H9 (cell line): ENCODE measurements at regions not wholly inside any gene's neighbourhood (a gene's known extent, or its start where the extent isn't known, plus 50 kb on each side); places are given as distances from the start of the nearest gene placed in this dataset.

Experiments used
- DNase-seq: peaks from one replicate; pipeline ENCODE4 v3.0.0-alpha.2; 2017
- H2AFZ ChIP-seq: one replicate; pipeline ENCODE4 v1.6.1; 2013; ENCODE audit warnings: mild to moderate bottlenecking, low read length, control low read depth, moderate library complexity
- H2AK5ac ChIP-seq: 2 replicates; pipeline ENCODE4 v1.6.1; 2013; ENCODE audit warnings: low read length, control low read depth, mixed read lengths; ENCODE audit not compliant: insufficient read length
- H2BK120ac ChIP-seq: one replicate; pipeline ENCODE4 v1.6.1; 2013; ENCODE audit warnings: low read depth, mild to moderate bottlenecking, low read length, control low read depth, inconsistent platforms; ENCODE audit not compliant: poor library complexity, severe bottlenecking
- H2BK12ac ChIP-seq: 2 replicates; pipeline ENCODE4 v1.6.1; 2013; ENCODE audit warnings: low read length, control low read depth, mixed read lengths, low read depth; ENCODE audit not compliant: insufficient read length
- H2BK15ac ChIP-seq: 2 replicates; pipeline ENCODE4 v1.6.1; 2013; ENCODE audit warnings: low read depth, low read length, control low read depth
- H2BK20ac ChIP-seq: one replicate; pipeline ENCODE4 v1.6.1; 2013; ENCODE audit warnings: low read depth, mild to moderate bottlenecking, low read length, control low read depth, inconsistent platforms; ENCODE audit not compliant: poor library complexity, severe bottlenecking
- H2BK5ac ChIP-seq: 2 replicates; pipeline ENCODE4 v1.6.1; 2013; ENCODE audit warnings: low read length, control low read depth, mixed read lengths; ENCODE audit not compliant: insufficient read length
- H3K14ac ChIP-seq: 2 replicates; pipeline ENCODE4 v1.6.1; 2013; ENCODE audit warnings: low read length, control low read depth; ENCODE audit not compliant: insufficient read depth
- H3K18ac ChIP-seq: 2 replicates; pipeline ENCODE4 v1.6.1; 2013; ENCODE audit warnings: low read depth, mild to moderate bottlenecking, mixed read lengths, low read length, control low read depth; ENCODE audit not compliant: insufficient read length
- H3K23ac ChIP-seq: 2 replicates; pipeline ENCODE4 v1.6.1; 2013; ENCODE audit warnings: low read length, control low read depth, mixed read lengths, low read depth; ENCODE audit not compliant: insufficient read length
- H3K23me2 ChIP-seq: 2 replicates; pipeline ENCODE4 v1.6.1; 2013; ENCODE audit warnings: low read depth, mild to moderate bottlenecking, mixed read lengths, low read length, control low read depth; ENCODE audit not compliant: insufficient read length, poor library complexity, severe bottlenecking
- H3K27ac ChIP-seq: 2 replicates; pipeline ENCODE4 v1.5.1; 2013; ENCODE audit warnings: low read length, control low read depth, mixed read lengths, low read depth; ENCODE audit not compliant: insufficient read length
- H3K27me3 ChIP-seq: 2 replicates; pipeline ENCODE4 v1.6.1; 2013; ENCODE audit warnings: low read length, control low read depth, inconsistent platforms; ENCODE audit not compliant: insufficient read depth
- H3K4ac ChIP-seq: 2 replicates; pipeline ENCODE4 v1.6.1; 2013; ENCODE audit warnings: low read depth, mild to moderate bottlenecking, control low read depth, inconsistent platforms, low read length, moderate library complexity
- H3K4me1 ChIP-seq: 2 replicates; pipeline ENCODE4 v1.6.1; 2013; ENCODE audit warnings: low read length, control low read depth, inconsistent platforms; ENCODE audit not compliant: insufficient read depth
- H3K4me2 ChIP-seq: 2 replicates; pipeline ENCODE4 v1.6.1; 2013; ENCODE audit warnings: low read length, control low read depth, mixed read lengths; ENCODE audit not compliant: insufficient read length, insufficient read depth
- H3K56ac ChIP-seq: 2 replicates; pipeline ENCODE4 v1.6.1; 2013; ENCODE audit warnings: low read depth, mild to moderate bottlenecking, mixed read lengths, low read length, control low read depth; ENCODE audit not compliant: insufficient read length
- H3K79me1 ChIP-seq: 2 replicates; pipeline ENCODE4 v1.6.1; 2013; ENCODE audit warnings: low read depth, mild to moderate bottlenecking, moderate library complexity, low read length, control low read depth, inconsistent platforms; ENCODE audit not compliant: insufficient read depth, poor library complexity, severe bottlenecking
- H3K79me2 ChIP-seq: 2 replicates; pipeline ENCODE4 v1.6.1; 2013; ENCODE audit warnings: low read length, control low read depth, inconsistent platforms; ENCODE audit not compliant: insufficient read depth
- H3K9ac ChIP-seq: 2 replicates; pipeline ENCODE4 v1.6.1; 2013; ENCODE audit warnings: low read length, control low read depth, mixed read lengths; ENCODE audit not compliant: insufficient read length; ENCODE audit errors: extremely low read depth
- H3K9me3 ChIP-seq: one replicate; pipeline ENCODE4 v1.6.1; 2013; ENCODE audit warnings: low read depth, low read length, inconsistent platforms; ENCODE audit not compliant: control insufficient read depth
- H3T11ph ChIP-seq: one replicate; pipeline ENCODE4 v1.6.1; 2013; ENCODE audit warnings: mild to moderate bottlenecking, low read length, control low read depth, inconsistent platforms
- H4K20me1 ChIP-seq: one replicate; pipeline ENCODE4 v1.6.1; 2013; ENCODE audit not compliant: control insufficient read depth, insufficient read length, insufficient read depth
- H4K5ac ChIP-seq: 2 replicates; pipeline ENCODE4 v1.6.1; 2013; ENCODE audit warnings: low read depth, mild to moderate bottlenecking, mixed read lengths, low read length, control low read depth; ENCODE audit not compliant: insufficient read length
- H4K8ac ChIP-seq: replicated peaks from 2 replicates; pipeline ENCODE4 v1.6.1; 2013; ENCODE audit warnings: low read length, control low read depth, mixed read lengths, low read depth; ENCODE audit not compliant: insufficient read length
- H4K91ac ChIP-seq: 2 replicates; pipeline ENCODE4 v1.6.1; 2013; ENCODE audit warnings: low read depth, mild to moderate bottlenecking, moderate library complexity, mixed read lengths, low read length, control low read depth; ENCODE audit not compliant: insufficient read length
- H3K27ac Mint-ChIP-seq, 3 experiments: 2 replicates in 2 of 3; 3 replicates in 1 of 3; pipeline ENCODE4 v1.8.0; 2020 to 2021; ENCODE audit warnings: mixed read lengths in 3 of 3, mild to moderate bottlenecking in 1 of 3, moderate library complexity in 1 of 3
- H3K27me3 Mint-ChIP-seq: 2 replicates; pipeline ENCODE4 v1.8.0; 2021; ENCODE audit warnings: low read depth, mild to moderate bottlenecking, moderate library complexity, mixed read lengths
- H3K36me3 Mint-ChIP-seq, 3 experiments: 2 replicates in 2 of 3; 3 replicates in 1 of 3; pipeline ENCODE4 v1.8.0; 2020 to 2021; ENCODE audit warnings: low read depth in 3 of 3, mixed read lengths in 3 of 3; ENCODE audit not compliant: insufficient read depth in 1 of 3
- H3K4me1 Mint-ChIP-seq, 2 experiments: 2 replicates each; pipeline ENCODE4 v1.8.0; 2020; ENCODE audit warnings: mixed read lengths in 2 of 2
- H3K4me3 Mint-ChIP-seq, 2 experiments: 2 replicates in 1 of 2; 3 replicates in 1 of 2; pipeline ENCODE4 v1.8.0; 2020 to 2021; ENCODE audit warnings: mild to moderate bottlenecking in 2 of 2, mixed read lengths in 2 of 2, moderate library complexity in 1 of 2
- H3K9me3 Mint-ChIP-seq, 2 experiments: 2 replicates in 1 of 2; 3 replicates in 1 of 2; pipeline ENCODE4 v1.8.0; 2020; ENCODE audit warnings: mild to moderate bottlenecking in 2 of 2, mixed read lengths in 2 of 2, moderate library complexity in 1 of 2
- WGBS: extraction: QIAGEN DNeasy Blood & Tissue Kit; methylation state at CpG from one replicate; pipeline ENCODE4 v1.1.7; 2013; ENCODE audit warnings: missing lambda C conversion rate, low lambda C conversion rate, mixed read lengths; ENCODE audit not compliant: insufficient read length; ENCODE audit errors: extremely low coverage; 5-methylcytosine and 5-hydroxymethylcytosine counted together
- TF ChIP-seq, protein P1 (sequence below): fragments of 200-600 bp; sonication (generic); conservative IDR thresholded peaks from 3 replicates; pipeline ENCODE4 v1.8.0; 2021; ENCODE audit warnings: antibody characterized with exemption, mild to moderate bottlenecking

DNA sequence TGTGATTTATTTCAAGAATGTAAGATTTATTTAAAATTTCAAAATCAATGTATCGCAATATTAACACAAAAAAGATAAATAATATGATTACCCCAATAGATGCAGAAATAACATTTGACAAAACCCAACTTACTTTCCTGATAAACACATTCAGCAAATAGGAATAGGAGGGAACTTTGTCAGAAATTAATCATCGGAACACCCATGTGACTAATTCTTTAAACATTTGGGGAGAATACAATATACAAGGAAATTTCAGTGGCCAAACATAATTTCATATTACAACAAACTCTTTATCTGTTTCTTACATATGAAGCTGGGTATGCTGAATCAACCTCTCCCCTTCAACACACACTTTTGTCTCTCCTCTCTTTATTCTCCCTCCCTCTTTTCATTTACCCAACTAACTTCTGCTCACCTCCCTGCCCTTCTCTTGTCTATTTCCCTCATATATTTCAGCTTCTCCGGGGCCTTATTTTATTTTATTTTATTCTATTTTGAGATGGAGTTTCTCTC lies 309.6 kb upstream of the CNTNAP5 start:
- Histone ChIP-seq H3K4me1 (no peaks in the 10 kb centered on the region), H3K18ac (no peak overlapping the region), H3K14ac (no peak overlapping the region), H3K23me2 (peaks cover 3% of the 10 kb centered on the region), H3K4me2 (no peak overlapping the region), H3K9ac (no peak overlapping the region), H3K79me2 (no peaks in the 10 kb centered on the region), H2BK120ac (no peak overlapping the region), H3K23ac (no peak overlapping the region), H4K5ac (no peak overlapping the region), H4K20me1 (no peaks in the 10 kb centered on the region), H3K27me3 (no peaks in the 10 kb centered on the region), H3K79me1 (no peaks in the 10 kb centered on the region), H3K27ac (no peak overlapping the region), H3K9me3 (no peaks in the 10 kb centered on the region), H2BK5ac (no peak overlapping the region), H4K8ac (no peak overlapping the region), H2AFZ (no peak overlapping the region), H4K91ac (no peak overlapping the region), H3K4ac (no peak overlapping the region), H2AK5ac (no peak overlapping the region), H2BK20ac (no peak overlapping the region), H3K56ac (no peak overlapping the region), H2BK15ac (no peak overlapping the region), H3T11ph (no peak overlapping the region), H2BK12ac (no peak overlapping the region)
- no peak for DNase-seq
- no peaks in the 10 kb centered on the region for H3K27me3 Mint-ChIP-seq
- H3K27ac Mint-ChIP-seq = no peak overlapping the region
- TF ChIP-seq, protein P1, sequence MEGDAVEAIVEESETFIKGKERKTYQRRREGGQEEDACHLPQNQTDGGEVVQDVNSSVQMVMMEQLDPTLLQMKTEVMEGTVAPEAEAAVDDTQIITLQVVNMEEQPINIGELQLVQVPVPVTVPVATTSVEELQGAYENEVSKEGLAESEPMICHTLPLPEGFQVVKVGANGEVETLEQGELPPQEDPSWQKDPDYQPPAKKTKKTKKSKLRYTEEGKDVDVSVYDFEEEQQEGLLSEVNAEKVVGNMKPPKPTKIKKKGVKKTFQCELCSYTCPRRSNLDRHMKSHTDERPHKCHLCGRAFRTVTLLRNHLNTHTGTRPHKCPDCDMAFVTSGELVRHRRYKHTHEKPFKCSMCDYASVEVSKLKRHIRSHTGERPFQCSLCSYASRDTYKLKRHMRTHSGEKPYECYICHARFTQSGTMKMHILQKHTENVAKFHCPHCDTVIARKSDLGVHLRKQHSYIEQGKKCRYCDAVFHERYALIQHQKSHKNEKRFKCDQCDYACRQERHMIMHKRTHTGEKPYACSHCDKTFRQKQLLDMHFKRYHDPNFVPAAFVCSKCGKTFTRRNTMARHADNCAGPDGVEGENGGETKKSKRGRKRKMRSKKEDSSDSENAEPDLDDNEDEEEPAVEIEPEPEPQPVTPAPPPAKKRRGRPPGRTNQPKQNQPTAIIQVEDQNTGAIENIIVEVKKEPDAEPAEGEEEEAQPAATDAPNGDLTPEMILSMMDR = no peak
- no peak overlapping the region for H3K4me3 Mint-ChIP-seq
- no CpG with 5 or more reads among the region's 3 CpGs for WGBS
- H3K9me3 Mint-ChIP-seq = peaks cover 0 to under 1% of the 10 kb centered on the region in 2 experiments; a peak in 1 of 5 replicates
- H3K36me3 Mint-ChIP-seq = no peaks in the 10 kb centered on the region
- H3K4me1 Mint-ChIP-seq = no peaks in the 10 kb centered on the region
